HepG2 (cell line): ENCODE measurements at regions not wholly inside any gene's neighbourhood (a gene's known extent, or its start where the extent isn't known, plus 50 kb on each side); places are given as distances from the start of the nearest gene placed in this dataset.

Experiments
- ATAC-seq: fragments of 200-7000 bp; cut with Tn5 transposase; 3 replicates; pipeline ENCODE4 v1.9.1; 2020; ENCODE audit warnings: mild to moderate bottlenecking, moderate library complexity
- BruUV-seq: library from RNA; stranded (reverse); fragments of 400-500 nt; replicated peaks from 2 replicates; lab custom pipeline; 2021; lab: Mats Ljungman, UMichigan
- CTCF ChIA-PET: fragments of 300-600 bp; formaldehyde crosslinking; extraction: SDS; loops from one replicate; lab custom pipeline; 2021; ENCODE audit warnings: low total read pairs, inconsistent platforms, low intra/inter-chr PET ratio; lab: Yijun Ruan, JAX
- POLR2A ChIA-PET: fragments of 350-600 bp; sonication (Branson Sonifier 250); formaldehyde crosslinking; loops from one replicate; lab custom pipeline; 2020; ENCODE audit warnings: antibody characterized with exemption, inconsistent platforms; lab: Yijun Ruan, JAX
- DNase-seq: peaks from one replicate; pipeline ENCODE4 v3.0.0-alpha.2; 2015; ENCODE audit warnings: low spot score
- FAIRE-seq: peaks from 3 replicates; lab custom pipeline; 2011; peaks lifted over from hg19 to GRCh38; lab: Jason Lieb, UNC
- H2AFZ ChIP-seq: one replicate; pipeline ENCODE4 v1.6.1; 2011; ENCODE audit warnings: low read length, inconsistent platforms
- H3K27ac ChIP-seq: fragments of 300-600 bp; 3 replicates; pipeline ENCODE4 v1.8.0; 2011; ENCODE audit warnings: mixed run types, mild to moderate bottlenecking, mixed read lengths, low read length, inconsistent platforms; ENCODE audit not compliant: insufficient read depth; ENCODE audit errors: extremely low read length
- H3K27me3 ChIP-seq, 2 experiments: fragments of 200-600 bp in 1 of 2; 2 replicates in 1 of 2; 3 replicates in 1 of 2; pipeline versions ENCODE4 v1.6.0 to v1.8.0; 2011; ENCODE audit warnings: low read length in 2 of 2, mild to moderate bottlenecking in 2 of 2, moderate library complexity in 2 of 2, inconsistent platforms in 1 of 2; ENCODE audit not compliant: insufficient read depth in 2 of 2, control insufficient read depth in 1 of 2
- H3K36me3 ChIP-seq, 2 experiments: fragments of 200-600 bp in 1 of 2; replicated peaks in 1 of 2; 2 replicates in 1 of 2; 3 replicates in 1 of 2; pipeline versions ENCODE4 v1.5.1 to v1.8.0; 2011; ENCODE audit warnings: low read length in 2 of 2, inconsistent platforms in 1 of 2; ENCODE audit not compliant: insufficient read depth in 2 of 2, control insufficient read depth in 1 of 2
- H3K4me1 ChIP-seq: 2 replicates; pipeline ENCODE4 v1.5.1; 2012; ENCODE audit warnings: low read length, inconsistent platforms; ENCODE audit not compliant: insufficient read depth
- H3K4me2 ChIP-seq: 2 replicates; pipeline ENCODE4 v1.6.0; 2011; ENCODE audit warnings: low read depth, low read length, inconsistent platforms
- H3K4me3 ChIP-seq, 3 experiments: fragments of 200-600 bp in 1 of 3; sonication (generic), shearing (Covaris generic) in 1 of 3; replicated peaks in 1 of 3; 2 replicates each; pipeline ENCODE4 v1.5.1; 2011 to 2016; ENCODE audit warnings: low read length in 3 of 3, inconsistent platforms in 2 of 3, low read depth in 2 of 3, mild to moderate bottlenecking in 2 of 3, control low read depth in 1 of 3, mixed read lengths in 1 of 3; ENCODE audit not compliant: insufficient read depth in 1 of 3
- H3K79me2 ChIP-seq: one replicate; pipeline ENCODE4 v1.6.1; 2011; ENCODE audit warnings: low read length, inconsistent platforms; ENCODE audit not compliant: insufficient read depth
- H3K9ac ChIP-seq: 2 replicates; pipeline ENCODE4 v1.6.0; 2011; ENCODE audit warnings: mild to moderate bottlenecking, low read depth, low read length, inconsistent platforms; ENCODE audit not compliant: insufficient read depth
- H3K9me3 ChIP-seq: 2 replicates; pipeline ENCODE4 v1.5.1; 2012; ENCODE audit warnings: mild to moderate bottlenecking, low read length
- H4K20me1 ChIP-seq: 2 replicates; pipeline ENCODE4 v1.6.0; 2011; ENCODE audit warnings: inconsistent platforms, mild to moderate bottlenecking, low read length, moderate library complexity; ENCODE audit not compliant: insufficient read depth
- DNMT1 ChIP-seq: sonication (generic); formaldehyde crosslinking; IDR thresholded peaks from 2 replicates; pipeline ENCODE4 v1.5.1; 2020; ENCODE audit warnings: mild to moderate bottlenecking, missing genetic modification reagents
- NCOR1 ChIP-seq: fragments of 200-600 bp; sonication (generic); IDR thresholded peaks from 2 replicates; pipeline ENCODE4 v1.7.0; 2017; ENCODE audit warnings: antibody characterized with exemption, low read length, borderline replicate concordance
- SIN3B ChIP-seq: fragments of 150-350 bp; IDR thresholded peaks from 2 replicates; pipeline ENCODE4 v1.6.1; 2014; ENCODE audit warnings: low read length
- SP2 ChIP-seq: sonication (generic); formaldehyde crosslinking; IDR thresholded peaks from 2 replicates; pipeline ENCODE4 v1.5.1; 2020; ENCODE audit warnings: mild to moderate bottlenecking, missing genetic modification reagents
- ZFP36 ChIP-seq: fragments of 150-350 bp; IDR thresholded peaks from 2 replicates; pipeline ENCODE4 v1.6.1; 2018; ENCODE audit warnings: borderline replicate concordance, low read length, low read depth; ENCODE audit not compliant: partially characterized antibody
- ZNF362 ChIP-seq: sonication (generic); formaldehyde crosslinking; IDR thresholded peaks from 2 replicates; pipeline ENCODE4 v1.4.0; 2020; ENCODE audit warnings: missing genetic modification reagents, mild to moderate bottlenecking, borderline replicate concordance
- ZNF503 ChIP-seq: sonication (generic); formaldehyde crosslinking; IDR thresholded peaks from 2 replicates; pipeline ENCODE4 v1.4.0; 2020; ENCODE audit warnings: missing genetic modification reagents
- ZNF777 ChIP-seq: sonication (generic); formaldehyde crosslinking; IDR thresholded peaks from 2 replicates; pipeline ENCODE4 v1.4.0; 2020; ENCODE audit warnings: missing genetic modification reagents
- WGBS: methylation state at CpG from one replicate; pipeline ENCODE4 v1.1.6; 2017; ENCODE audit warnings: low lambda C conversion rate; 5-methylcytosine and 5-hydroxymethylcytosine counted together
- in situ Hi-C: cut with HindIII; loops from 2 replicates; pipeline ENCODE4 v1.10.0; 2017; ENCODE audit warnings: low pct_unique_long_range_greater_than_20kb; ENCODE audit not compliant: extremely low pct_ligation_motif_present
- intact Hi-C: fragments of 100-400 bp; cut with micrococcal nuclease; formaldehyde crosslinking; loops from one replicate; pipeline ENCODE4 v1.10.0; 2022; ENCODE audit not compliant: unreplicated experiment

- Histone ChIP-seq H3K27ac (no peak overlapping the region), H3K79me2 (no peaks in the 10 kb centered on the region), H3K36me3 (no peaks in the 10 kb centered on the region), H3K9ac (no peak overlapping the region), H3K27me3 (no peaks in the 10 kb centered on the region; a peak in 1 of 5 replicates), H2AFZ (no peak overlapping the region), H3K9me3 (peaks cover 72% of the 10 kb centered on the region), H4K20me1 (no peaks in the 10 kb centered on the region), H3K4me2 (no peak overlapping the region), H3K4me1 (no peaks in the 10 kb centered on the region)
- ATAC-seq = no peak
- WGBS = 0% methylated on average over 2 of the region's 2 CpGs
- DNase-seq = no peak
- BruUV-seq = no TSS peak
- no peak for FAIRE-seq
- in situ Hi-C loops (no loop called here), intact Hi-C loops (no loop called here)
- ChIA-PET CTCF (no interaction called here), POLR2A (no interaction called here)
- TF ChIP-seq ZNF362 (CRISPR knock-in tag) = no peak
- no peak for TF ChIP-seq DNMT1 (CRISPR knock-in tag)
- no peak for TF ChIP-seq ZFP36
- TF ChIP-seq SIN3B = no peak
- TF ChIP-seq ZNF503 (CRISPR knock-in tag) = no peak
- TF ChIP-seq ZNF777 (CRISPR knock-in tag) = no peak
- no peak for TF ChIP-seq SP2 (CRISPR knock-in tag)
- no peak for TF ChIP-seq NCOR1
- TF ChIP-seq, all 625 proteins: peak for 0
- no peak overlapping the region for H3K4me3 ChIP-seq
Measured at GRCh38 chr14:84809158-84809557, 720.8 kb upstream of the FLRT2 start.
